HEK293 (cell line): ENCODE measurements at regions not wholly inside any gene's neighbourhood (a gene's known extent, or its start where the extent isn't known, plus 50 kb on each side); places are given as distances from the start of the nearest gene placed in this dataset.

ENCODE experiments used
- KLF7 ChIP-seq: fragments of 450-650 bp; formaldehyde crosslinking; IDR thresholded peaks from 2 replicates; pipeline ENCODE4 v1.5.1; 2016; ENCODE audit warnings: missing biosample characterization, missing genetic modification characterization, borderline replicate concordance
- YY1 ChIP-seq: fragments of 450-650 bp; formaldehyde crosslinking; IDR thresholded peaks from 2 replicates; pipeline ENCODE4 v1.5.1; 2018; ENCODE audit warnings: missing biosample characterization, missing genetic modification characterization
- ZNF274 ChIP-seq, 2 experiments: fragments of 200-500 bp in 1 of 2; fragments of 450-650 bp in 1 of 2; sonication (Bioruptor generic) in 1 of 2; formaldehyde crosslinking in 1 of 2; IDR thresholded peaks; 2 replicates each; pipeline versions ENCODE4 v1.5.1 to v1.6.1; 2014 to 2016; ENCODE audit warnings: borderline replicate concordance in 1 of 2, inconsistent platforms in 1 of 2, low read length in 1 of 2, missing biosample characterization in 1 of 2, missing genetic modification characterization in 1 of 2
- ZNF324 ChIP-seq: fragments of 450-650 bp; formaldehyde crosslinking; IDR thresholded peaks from 2 replicates; pipeline ENCODE4 v1.5.1; 2016; ENCODE audit warnings: missing biosample characterization, missing genetic modification characterization
- ZSCAN16 ChIP-seq: fragments of 450-650 bp; formaldehyde crosslinking; IDR thresholded peaks from 2 replicates; pipeline ENCODE4 v1.5.1; 2016; ENCODE audit warnings: missing biosample characterization, missing genetic modification characterization
- TF ChIP-seq, protein P1 (sequence below): fragments of 450-650 bp; formaldehyde crosslinking; IDR thresholded peaks from 2 replicates; pipeline ENCODE4 v1.5.1; 2016; ENCODE audit warnings: missing biosample characterization, missing genetic modification characterization
- TF ChIP-seq, protein P2 (sequence below): fragments of 450-650 bp; formaldehyde crosslinking; conservative IDR thresholded peaks from 2 replicates; pipeline ENCODE4 v1.5.1; 2016; ENCODE audit warnings: low read depth, missing biosample characterization, missing genetic modification characterization

DNA sequence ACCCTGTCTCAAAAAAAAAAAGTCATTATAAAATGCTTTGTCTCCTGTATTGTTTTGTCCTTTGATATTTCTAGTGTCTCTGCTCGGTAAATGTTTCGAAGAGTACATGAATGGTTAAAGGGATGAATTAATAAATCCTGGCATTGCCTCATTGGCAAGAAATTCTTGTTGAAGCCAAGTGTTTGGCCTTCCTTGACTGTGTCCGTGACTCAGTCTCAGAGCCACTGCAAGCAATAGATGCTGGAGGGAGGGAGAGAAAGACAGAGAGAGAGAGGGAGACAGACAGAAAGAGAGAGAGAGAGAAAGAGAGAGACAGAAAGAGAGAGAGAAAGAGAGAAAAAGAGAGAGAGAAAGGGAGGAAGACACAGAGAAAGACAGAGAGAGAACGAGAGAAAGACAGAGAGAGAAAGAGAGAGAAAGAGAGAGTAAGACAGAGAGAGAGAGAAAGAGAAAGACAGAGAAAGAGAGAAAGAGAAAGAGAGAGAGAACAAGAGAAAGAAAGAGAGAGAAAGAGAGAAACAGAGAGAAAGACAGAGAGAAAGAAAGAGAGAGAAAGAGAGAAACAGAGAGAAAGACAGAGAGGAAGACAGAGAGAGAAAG lies 72.5 kb upstream of the RXRA start:
- TF ChIP-seq, protein P1, sequence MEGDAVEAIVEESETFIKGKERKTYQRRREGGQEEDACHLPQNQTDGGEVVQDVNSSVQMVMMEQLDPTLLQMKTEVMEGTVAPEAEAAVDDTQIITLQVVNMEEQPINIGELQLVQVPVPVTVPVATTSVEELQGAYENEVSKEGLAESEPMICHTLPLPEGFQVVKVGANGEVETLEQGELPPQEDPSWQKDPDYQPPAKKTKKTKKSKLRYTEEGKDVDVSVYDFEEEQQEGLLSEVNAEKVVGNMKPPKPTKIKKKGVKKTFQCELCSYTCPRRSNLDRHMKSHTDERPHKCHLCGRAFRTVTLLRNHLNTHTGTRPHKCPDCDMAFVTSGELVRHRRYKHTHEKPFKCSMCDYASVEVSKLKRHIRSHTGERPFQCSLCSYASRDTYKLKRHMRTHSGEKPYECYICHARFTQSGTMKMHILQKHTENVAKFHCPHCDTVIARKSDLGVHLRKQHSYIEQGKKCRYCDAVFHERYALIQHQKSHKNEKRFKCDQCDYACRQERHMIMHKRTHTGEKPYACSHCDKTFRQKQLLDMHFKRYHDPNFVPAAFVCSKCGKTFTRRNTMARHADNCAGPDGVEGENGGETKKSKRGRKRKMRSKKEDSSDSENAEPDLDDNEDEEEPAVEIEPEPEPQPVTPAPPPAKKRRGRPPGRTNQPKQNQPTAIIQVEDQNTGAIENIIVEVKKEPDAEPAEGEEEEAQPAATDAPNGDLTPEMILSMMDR (tag by site-specific recombination): no peak
- TF ChIP-seq YY1 (tag by site-specific recombination): no peak
- TF ChIP-seq ZNF274 (IDR thresholded peaks at IDR 0.05; ENCODE audit: low read length): no peak
- no peak for TF ChIP-seq ZNF274 (tag by site-specific recombination; IDR thresholded peaks at IDR 0.05; ENCODE audit: borderline replicate concordance)
- no peak for TF ChIP-seq KLF7 (tag by site-specific recombination)
- TF ChIP-seq ZSCAN16: no peak
- TF ChIP-seq, protein P2, sequence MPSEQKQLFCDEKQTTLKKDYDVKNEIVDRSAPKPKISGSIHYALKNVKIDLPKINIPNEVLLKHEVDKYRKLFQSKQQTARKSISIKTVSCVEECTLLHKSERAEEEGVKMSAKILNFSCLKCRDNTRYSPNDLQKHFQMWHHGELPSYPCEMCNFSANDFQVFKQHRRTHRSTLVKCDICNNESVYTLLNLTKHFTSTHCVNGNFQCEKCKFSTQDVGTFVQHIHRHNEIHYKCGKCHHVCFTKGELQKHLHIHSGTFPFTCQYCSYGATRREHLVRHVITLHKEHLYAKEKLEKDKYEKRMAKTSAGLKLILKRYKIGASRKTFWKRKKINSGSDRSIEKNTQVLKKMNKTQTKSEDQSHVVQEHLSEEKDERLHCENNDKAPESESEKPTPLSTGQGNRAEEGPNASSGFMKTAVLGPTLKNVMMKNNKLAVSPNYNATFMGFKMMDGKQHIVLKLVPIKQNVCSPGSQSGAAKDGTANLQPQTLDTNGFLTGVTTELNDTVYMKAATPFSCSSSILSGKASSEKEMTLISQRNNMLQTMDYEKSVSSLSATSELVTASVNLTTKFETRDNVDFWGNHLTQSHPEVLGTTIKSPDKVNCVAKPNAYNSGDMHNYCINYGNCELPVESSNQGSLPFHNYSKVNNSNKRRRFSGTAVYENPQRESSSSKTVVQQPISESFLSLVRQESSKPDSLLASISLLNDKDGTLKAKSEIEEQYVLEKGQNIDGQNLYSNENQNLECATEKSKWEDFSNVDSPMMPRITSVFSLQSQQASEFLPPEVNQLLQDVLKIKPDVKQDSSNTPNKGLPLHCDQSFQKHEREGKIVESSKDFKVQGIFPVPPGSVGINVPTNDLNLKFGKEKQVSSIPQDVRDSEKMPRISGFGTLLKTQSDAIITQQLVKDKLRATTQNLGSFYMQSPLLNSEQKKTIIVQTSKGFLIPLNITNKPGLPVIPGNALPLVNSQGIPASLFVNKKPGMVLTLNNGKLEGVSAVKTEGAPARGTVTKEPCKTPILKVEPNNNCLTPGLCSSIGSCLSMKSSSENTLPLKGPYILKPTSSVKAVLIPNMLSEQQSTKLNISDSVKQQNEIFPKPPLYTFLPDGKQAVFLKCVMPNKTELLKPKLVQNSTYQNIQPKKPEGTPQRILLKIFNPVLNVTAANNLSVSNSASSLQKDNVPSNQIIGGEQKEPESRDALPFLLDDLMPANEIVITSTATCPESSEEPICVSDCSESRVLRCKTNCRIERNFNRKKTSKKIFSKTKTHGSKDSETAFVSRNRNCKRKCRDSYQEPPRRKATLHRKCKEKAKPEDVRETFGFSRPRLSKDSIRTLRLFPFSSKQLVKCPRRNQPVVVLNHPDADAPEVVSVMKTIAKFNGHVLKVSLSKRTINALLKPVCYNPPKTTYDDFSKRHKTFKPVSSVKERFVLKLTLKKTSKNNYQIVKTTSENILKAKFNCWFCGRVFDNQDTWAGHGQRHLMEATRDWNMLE (tag by site-specific recombination): no peak
- TF ChIP-seq ZNF324: no peak
